DOHH2 (cell line): ENCODE measurements at regions not wholly inside any gene's neighbourhood (a gene's known extent, or its start where the extent isn't known, plus 50 kb on each side); places are given as distances from the start of the nearest gene placed in this dataset.

Experiments
- H3F3A ChIP-seq: fragments of 200-600 bp; sonication (generic), shearing (Covaris generic); 2 replicates; pipeline ENCODE4 v1.6.0; 2016; ENCODE audit warnings: antibody characterized with exemption, mild to moderate bottlenecking; ENCODE audit not compliant: control insufficient read depth, insufficient read depth
- H3K27ac ChIP-seq: fragments of 200-600 bp; sonication (generic); 2 replicates; pipeline ENCODE4 v1.5.1; 2014; ENCODE audit warnings: low read depth, mild to moderate bottlenecking, low read length, moderate library complexity
- H3K27me3 ChIP-seq: fragments of 200-600 bp; sonication (generic); 2 replicates; pipeline ENCODE4 v1.6.1; 2014; ENCODE audit warnings: mild to moderate bottlenecking, low read length, mixed read lengths; ENCODE audit not compliant: control insufficient read depth
- H3K36me3 ChIP-seq: fragments of 200-600 bp; sonication (generic); 2 replicates; pipeline ENCODE4 v1.6.1; 2014; ENCODE audit warnings: mild to moderate bottlenecking, low read length, moderate library complexity, mixed read lengths; ENCODE audit not compliant: control insufficient read depth
- H3K4me1 ChIP-seq: fragments of 200-600 bp; sonication (generic); 2 replicates; pipeline ENCODE4 v1.6.1; 2014; ENCODE audit warnings: mild to moderate bottlenecking, low read length, mixed read lengths; ENCODE audit not compliant: control insufficient read depth
- H3K4me2 ChIP-seq: fragments of 200-600 bp; sonication (generic); 2 replicates; pipeline ENCODE4 v1.6.0; 2014; ENCODE audit warnings: mild to moderate bottlenecking, low read length, moderate library complexity
- H3K4me3 ChIP-seq: fragments of 200-600 bp; sonication (generic); 2 replicates; pipeline ENCODE4 v1.5.1; 2014; ENCODE audit warnings: mild to moderate bottlenecking, low read length, mixed read lengths
- H3K79me2 ChIP-seq: fragments of 200-600 bp; sonication (generic); 2 replicates; pipeline ENCODE4 v1.6.1; 2014; ENCODE audit warnings: mild to moderate bottlenecking, low read length, mixed read lengths; ENCODE audit not compliant: control insufficient read depth
- H3K9me2 ChIP-seq: fragments of 200-600 bp; sonication (generic); replicated peaks from 2 replicates; pipeline ENCODE4 v1.6.1; 2014; ENCODE audit warnings: mild to moderate bottlenecking, low read length, mixed read lengths; ENCODE audit not compliant: control insufficient read depth
- H3K9me3 ChIP-seq: fragments of 200-600 bp; sonication (generic); 2 replicates; pipeline ENCODE4 v1.6.1; 2014; ENCODE audit warnings: antibody characterized with exemption, low read length, mixed read lengths; ENCODE audit not compliant: control insufficient read depth, insufficient read depth
- H4K20me1 ChIP-seq: fragments of 200-600 bp; sonication (generic); 2 replicates; pipeline ENCODE4 v1.6.0; 2014; ENCODE audit warnings: low read depth, mild to moderate bottlenecking, antibody characterized with exemption, low read length, moderate library complexity; ENCODE audit not compliant: control insufficient read depth, insufficient read depth
- CTCF ChIP-seq: fragments of 200-600 bp; sonication (generic); IDR thresholded peaks from one replicate; pipeline ENCODE4 v1.5.1; 2014; ENCODE audit warnings: antibody characterized with exemption, mild to moderate bottlenecking, low read depth, low read length; ENCODE audit not compliant: poor library complexity, severe bottlenecking
- EZH2phosphoT487 ChIP-seq: fragments of 200-600 bp; sonication (generic); IDR thresholded peaks from 2 replicates; pipeline ENCODE4 v1.6.1; 2017; ENCODE audit warnings: borderline replicate concordance, mild to moderate bottlenecking, antibody characterized with exemption, low read length, moderate library complexity, mixed read lengths

GRCh38 chr3:20811631-20812030 lies 625.6 kb upstream of the SGO1 start:
- H3K36me3 ChIP-seq, result no peaks in the 10 kb centered on the region

GRCh38 chr3:20811006-20811405 lies 625.0 kb upstream of the SGO1 start:
- Histone ChIP-seq H4K20me1 (no peaks in the 10 kb centered on the region), H3K4me3 (no peak overlapping the region), H3K4me1 (no peaks in the 10 kb centered on the region), H3F3A (no peaks in the 10 kb centered on the region), H3K9me3 (no peaks in the 10 kb centered on the region), H3K4me2 (no peak overlapping the region), H3K79me2 (no peaks in the 10 kb centered on the region), H3K9me2 (no peaks in the 10 kb centered on the region), H3K27ac (no peak overlapping the region), H3K36me3 (no peaks in the 10 kb centered on the region), H3K27me3 (no peaks in the 10 kb centered on the region)
- TF ChIP-seq EZH2phosphoT487 (no peak), CTCF (no peak)

More at GRCh38 chr3:20811631-20812030, 625.6 kb upstream of the SGO1 start:
- Histone ChIP-seq H3K27me3 (no peaks in the 10 kb centered on the region), H3K4me2 (no peak overlapping the region), H3K79me2 (no peaks in the 10 kb centered on the region), H4K20me1 (no peaks in the 10 kb centered on the region), H3K9me3 (no peaks in the 10 kb centered on the region), H3K27ac (no peak overlapping the region), H3F3A (no peaks in the 10 kb centered on the region), H3K4me3 (no peak overlapping the region), H3K4me1 (no peaks in the 10 kb centered on the region), H3K9me2 (no peaks in the 10 kb centered on the region)
- no peak for TF ChIP-seq EZH2phosphoT487
- TF ChIP-seq CTCF, result no peak

- TF ChIP-seq CTCF (no peak), EZH2phosphoT487 (no peak)
- H3F3A ChIP-seq, result no peaks in the 10 kb centered on the region
- H3K27me3 ChIP-seq, result no peaks in the 10 kb centered on the region
- H3K27ac ChIP-seq, result no peak overlapping the region
- H3K4me1 ChIP-seq, result no peaks in the 10 kb centered on the region
- no peaks in the 10 kb centered on the region for H3K9me2 ChIP-seq
- no peaks in the 10 kb centered on the region for H3K9me3 ChIP-seq
- H3K79me2 ChIP-seq, result no peaks in the 10 kb centered on the region
- no peaks in the 10 kb centered on the region for H3K36me3 ChIP-seq
- H4K20me1 ChIP-seq, result no peaks in the 10 kb centered on the region
- no peak overlapping the region for H3K4me2 ChIP-seq
- no peak overlapping the region for H3K4me3 ChIP-seq
Observed at GRCh38 chr3:20810555-20810954, 624.5 kb upstream of the SGO1 start.

- Histone ChIP-seq H4K20me1 (no peaks in the 10 kb centered on the region), H3K27ac (no peak overlapping the region), H3K9me2 (no peaks in the 10 kb centered on the region), H3K27me3 (no peaks in the 10 kb centered on the region), H3K36me3 (no peaks in the 10 kb centered on the region), H3K4me1 (no peaks in the 10 kb centered on the region), H3K79me2 (no peaks in the 10 kb centered on the region), H3K4me3 (no peak overlapping the region), H3K9me3 (no peaks in the 10 kb centered on the region), H3F3A (no peaks in the 10 kb centered on the region), H3K4me2 (no peak overlapping the region)
- TF ChIP-seq EZH2phosphoT487 (no peak), CTCF (no peak)
Observed at GRCh38 chr3:20809356-20809755, 623.4 kb upstream of the SGO1 start.
